ENCODE measurements at regions not wholly inside any gene's neighbourhood (a gene's known extent, or its start where the extent isn't known, plus 50 kb on each side); places are given as distances from the start of the nearest gene placed in this dataset.

DNA sequence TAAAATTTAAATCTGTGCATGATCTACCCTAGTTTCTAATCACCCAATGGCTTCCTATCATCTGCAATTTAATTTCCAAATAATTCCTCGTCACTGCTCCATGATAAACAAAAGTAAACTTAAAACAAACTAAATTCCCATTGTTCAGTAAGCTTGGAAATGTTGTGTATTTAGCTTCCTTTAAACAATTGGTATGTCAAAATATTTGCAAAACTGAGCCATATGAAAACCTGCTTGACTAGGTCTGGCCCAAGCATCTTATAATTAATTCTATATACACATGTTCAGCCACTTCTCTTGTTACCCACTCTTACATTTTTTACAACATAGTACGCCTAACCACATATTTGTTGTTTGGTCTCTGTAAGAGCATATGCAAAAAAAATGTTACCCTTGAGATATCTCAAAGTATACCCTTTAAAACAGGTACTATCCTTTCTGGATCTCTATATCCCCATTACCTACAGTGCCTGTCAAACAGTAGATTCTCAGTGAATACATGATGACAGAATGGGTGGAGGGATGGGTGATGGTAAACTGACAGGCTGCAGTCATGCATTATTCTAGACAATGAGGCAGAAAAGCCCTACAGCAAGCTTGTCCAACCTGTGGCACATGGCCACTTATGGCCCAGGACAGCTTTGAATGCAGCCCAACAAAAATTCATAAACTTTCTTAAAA is 1277.9 kb upstream of the TENM4 start:
- TF ChIP-seq, protein P1, sequence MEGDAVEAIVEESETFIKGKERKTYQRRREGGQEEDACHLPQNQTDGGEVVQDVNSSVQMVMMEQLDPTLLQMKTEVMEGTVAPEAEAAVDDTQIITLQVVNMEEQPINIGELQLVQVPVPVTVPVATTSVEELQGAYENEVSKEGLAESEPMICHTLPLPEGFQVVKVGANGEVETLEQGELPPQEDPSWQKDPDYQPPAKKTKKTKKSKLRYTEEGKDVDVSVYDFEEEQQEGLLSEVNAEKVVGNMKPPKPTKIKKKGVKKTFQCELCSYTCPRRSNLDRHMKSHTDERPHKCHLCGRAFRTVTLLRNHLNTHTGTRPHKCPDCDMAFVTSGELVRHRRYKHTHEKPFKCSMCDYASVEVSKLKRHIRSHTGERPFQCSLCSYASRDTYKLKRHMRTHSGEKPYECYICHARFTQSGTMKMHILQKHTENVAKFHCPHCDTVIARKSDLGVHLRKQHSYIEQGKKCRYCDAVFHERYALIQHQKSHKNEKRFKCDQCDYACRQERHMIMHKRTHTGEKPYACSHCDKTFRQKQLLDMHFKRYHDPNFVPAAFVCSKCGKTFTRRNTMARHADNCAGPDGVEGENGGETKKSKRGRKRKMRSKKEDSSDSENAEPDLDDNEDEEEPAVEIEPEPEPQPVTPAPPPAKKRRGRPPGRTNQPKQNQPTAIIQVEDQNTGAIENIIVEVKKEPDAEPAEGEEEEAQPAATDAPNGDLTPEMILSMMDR (IDR thresholded peaks at IDR 0.05), result no peak
- no peak for TF ChIP-seq POLR2A (IDR thresholded peaks at IDR 0.05)

Measured in heart left ventricle (tissue), 13 donors.